GM18861 (cell line): ENCODE measurements at regions not wholly inside any gene's neighbourhood (a gene's known extent, or its start where the extent isn't known, plus 50 kb on each side); places are given as distances from the start of the nearest gene placed in this dataset.
A peak's percentile ranks its signal among the peaks of the same experiment; 100 is the strongest.
"Not testable (repeated sequence)": the region's sequence is repeated elsewhere in the genome, so short reads cannot be mapped to it uniquely, and the experiment has no call there.

Experiments used
- ATAC-seq: cut with Tn5 transposase; IDR thresholded peaks from one replicate; pipeline ENCODE4 v1.9.1; 2021; ENCODE audit not compliant: unreplicated experiment

- not testable (repeated sequence) for ATAC-seq
Observed at GRCh38 chr9:91512235-91512634, 88.6 kb upstream of the NFIL3 start.

- no peak for ATAC-seq
Observed at GRCh38 chr9:91503673-91504081, 80.0 kb upstream of the NFIL3 start.

GRCh38 chr9:91502913-91503672 is 79.5 kb upstream of the NFIL3 start:
- ATAC-seq = no peak

GRCh38 chr9:91502475-91502874 is 78.8 kb upstream of the NFIL3 start:
- no peak for ATAC-seq

GRCh38 chr9:91500509-91501014 is 76.9 kb upstream of the NFIL3 start:
- ATAC-seq = peak; percentile 73

- ATAC-seq = no peak
Observed at GRCh38 chr9:91496351-91496750, 72.7 kb upstream of the NFIL3 start.

- no peak for ATAC-seq
Observed at GRCh38 chr9:91495450-91495849, 71.8 kb upstream of the NFIL3 start.

GRCh38 chr9:91494751-91495150 is 71.1 kb upstream of the NFIL3 start:
- ATAC-seq = no peak

- ATAC-seq = no peak
Observed at GRCh38 chr9:91492237-91492636, 68.6 kb upstream of the NFIL3 start.

- ATAC-seq = no peak
Observed at GRCh38 chr9:91491624-91492023, 68.0 kb upstream of the NFIL3 start.

GRCh38 chr9:91489361-91489899 is 65.8 kb upstream of the NFIL3 start:
- ATAC-seq = no peak

GRCh38 chr9:91488341-91488740 is 64.7 kb upstream of the NFIL3 start:
- ATAC-seq = no peak

- no peak for ATAC-seq
Observed at GRCh38 chr9:91486699-91487497, 63.3 kb upstream of the NFIL3 start.

GRCh38 chr9:91485006-91485405 is 61.4 kb upstream of the NFIL3 start:
- no peak for ATAC-seq

GRCh38 chr9:91483835-91484234 is 60.2 kb upstream of the NFIL3 start:
- ATAC-seq = no peak

- no peak for ATAC-seq
Observed at GRCh38 chr9:91483189-91483691, 59.6 kb upstream of the NFIL3 start.

GRCh38 chr9:91481972-91482371 is 58.3 kb upstream of the NFIL3 start:
- ATAC-seq = no peak

- no peak for ATAC-seq
Observed at GRCh38 chr9:91477106-91477505, 53.5 kb upstream of the NFIL3 start.

GRCh38 chr9:91474656-91475055 is 51.0 kb upstream of the NFIL3 start:
- ATAC-seq = no peak
